Neural cell (in vitro differentiated cells): ENCODE measurements at regions not wholly inside any gene's neighbourhood (a gene's known extent, or its start where the extent isn't known, plus 50 kb on each side); places are given as distances from the start of the nearest gene placed in this dataset.

Experiments used
- CTCF ChIP-seq: fragments of 450-650 bp; IDR thresholded peaks from 2 replicates; pipeline ENCODE4 v1.5.1; 2014; ENCODE audit warnings: antibody characterized with exemption, mild to moderate bottlenecking, moderate library complexity; ENCODE audit not compliant: poor library complexity, severe bottlenecking
- POLR2AphosphoS5 ChIP-seq: IDR thresholded peaks from 2 replicates; pipeline ENCODE4 v1.6.1; 2012
- SMC3 ChIP-seq: fragments of 450-650 bp; conservative IDR thresholded peaks from 2 replicates; pipeline ENCODE4 v1.6.1; 2014; ENCODE audit warnings: antibody characterized with exemption, mild to moderate bottlenecking, moderate library complexity; ENCODE audit not compliant: poor library complexity

- TF ChIP-seq SMC3 (no peak), POLR2AphosphoS5 (peak; percentile 66), CTCF (no peak)
These were observed 322.6 kb upstream of the AJAP1 start for GRCh38 chr1:4331767-4332163.
